ENCODE measurements at regions not wholly inside any gene's neighbourhood (a gene's known extent, or its start where the extent isn't known, plus 50 kb on each side); places are given as distances from the start of the nearest gene placed in this dataset.
A peak's percentile ranks its signal among the peaks of the same experiment; 100 is the strongest.

DNA sequence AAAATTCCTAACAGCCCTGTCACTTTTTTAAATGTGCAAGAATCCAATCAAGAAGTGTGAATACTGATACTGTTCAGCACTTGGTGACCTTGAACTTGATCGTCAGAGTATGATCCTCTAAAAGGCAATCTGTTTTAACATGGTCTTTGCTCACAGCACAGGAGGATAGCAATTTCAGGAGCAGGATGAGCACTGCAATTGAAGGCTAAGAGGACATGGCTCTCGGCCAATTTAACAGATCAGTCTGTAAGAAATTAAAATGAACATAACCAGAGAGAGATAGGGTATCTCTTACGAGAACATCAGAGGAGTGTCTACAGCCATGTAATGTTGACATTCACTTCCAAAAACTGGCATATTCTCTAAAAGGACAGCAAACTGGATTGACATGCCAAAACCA, 243.1 kb downstream of the LTN1 start:
- H3K27me3 ChIP-seq: no peaks in the 10 kb centered on the region
- no peak overlapping the region for H3K27ac ChIP-seq
- H3K9me3 ChIP-seq: no peaks in the 10 kb centered on the region
- DNase-seq: no peak
- WGBS, 2 donors (ENCODE audit: low coverage in 1 of 2): 85 to 100% methylated on average over 2 to 3 of the region's 3 CpGs
- no peak overlapping the region for H3K4me3 ChIP-seq
- intact Hi-C loops (cut with DNase I; ENCODE audit: low total_unique reads) (loop anchor here (10.0 kb wide), 1 partner anchor 235 kb away; no protein-coding TSS in a partner anchor), in situ Hi-C loops (cut with MboI; ENCODE audit: low pct_ligation_motif_present in 1 of 4, low pct_unique_long_range_greater_than_20kb in 1 of 4, low sequenced_read_pairs in 3 of 4) (loop anchor here (5.0 to 25.0 kb wide), 7 partner anchors 185 to 1897 kb away; no protein-coding TSS in a partner anchor)
- H3K4me1 ChIP-seq: peaks cover 0 to 13% (median 2%) of the 10 kb centered on the region in 4 donors
- H3K36me3 ChIP-seq: no peaks in the 10 kb centered on the region
- no peak for TF ChIP-seq EP300 (IDR thresholded peaks at IDR 0.05; ENCODE audit: low read depth)
- TF ChIP-seq CTCF (IDR thresholded peaks at IDR 0.05): no peak
- no peak for TF ChIP-seq POLR2A (IDR thresholded peaks at IDR 0.05)
- no peak for TF ChIP-seq POLR2AphosphoS5 (IDR thresholded peaks at IDR 0.05)

- in situ Hi-C loops (cut with MboI; ENCODE audit: low pct_ligation_motif_present in 1 of 4, low pct_unique_long_range_greater_than_20kb in 1 of 4, low sequenced_read_pairs in 3 of 4) (loop anchor here (5.0 to 25.0 kb wide), 7 partner anchors 187 to 1895 kb away; no protein-coding TSS in a partner anchor), intact Hi-C loops (cut with DNase I; ENCODE audit: low total_unique reads) (loop anchor here (10.0 kb wide), 1 partner anchor 233 kb away; no protein-coding TSS in a partner anchor)
- no peak for DNase-seq
- Histone ChIP-seq H3K27ac (no peak overlapping the region), H3K27me3 (no peaks in the 10 kb centered on the region), H3K4me3 (no peak overlapping the region), H3K36me3 (no peaks in the 10 kb centered on the region), H3K4me1 (peaks cover 0 to 9% (median 2%) of the 10 kb centered on the region in 4 donors), H3K9me3 (no peaks in the 10 kb centered on the region)
- TF ChIP-seq EP300 (IDR thresholded peaks at IDR 0.05; ENCODE audit: low read depth) (no peak), CTCF (IDR thresholded peaks at IDR 0.05) (no peak)
- WGBS, 2 donors (ENCODE audit: low coverage in 1 of 2): 74 to 80% methylated on average over 1 of the region's 1 CpG
These were observed 245.2 kb downstream of the LTN1 start for GRCh38 chr21:28747464-28747863.

GRCh38 chr21:28746166-28746565, 246.5 kb downstream of the LTN1 start:
- H3K9me3 ChIP-seq: no peaks in the 10 kb centered on the region
- no peaks in the 10 kb centered on the region for H3K27me3 ChIP-seq
- H3K4me3 ChIP-seq: no peak overlapping the region
- peaks cover 0 to 9% (median 2%) of the 10 kb centered on the region in 4 donors for H3K4me1 ChIP-seq
- no peak for DNase-seq
- intact Hi-C loops (cut with DNase I; ENCODE audit: low total_unique reads) (loop anchor here (10.0 kb wide), 1 partner anchor 231 kb away; no protein-coding TSS in a partner anchor), in situ Hi-C loops (cut with MboI; ENCODE audit: low pct_ligation_motif_present in 1 of 4, low pct_unique_long_range_greater_than_20kb in 1 of 4, low sequenced_read_pairs in 3 of 4) (loop anchor here (5.0 to 25.0 kb wide), 7 partner anchors 189 to 1894 kb away; no protein-coding TSS in a partner anchor)
- TF ChIP-seq POLR2AphosphoS5 (IDR thresholded peaks at IDR 0.05) (no peak), EP300 (IDR thresholded peaks at IDR 0.05; ENCODE audit: low read depth) (no peak), POLR2A (IDR thresholded peaks at IDR 0.05) (no peak), CTCF (IDR thresholded peaks at IDR 0.05) (no peak)
- no peak overlapping the region for H3K27ac ChIP-seq
- WGBS, 2 donors (ENCODE audit: low coverage in 1 of 2): 42 to 50% methylated on average over 4 of the region's 4 CpGs
- no peaks in the 10 kb centered on the region for H3K36me3 ChIP-seq

DNA sequence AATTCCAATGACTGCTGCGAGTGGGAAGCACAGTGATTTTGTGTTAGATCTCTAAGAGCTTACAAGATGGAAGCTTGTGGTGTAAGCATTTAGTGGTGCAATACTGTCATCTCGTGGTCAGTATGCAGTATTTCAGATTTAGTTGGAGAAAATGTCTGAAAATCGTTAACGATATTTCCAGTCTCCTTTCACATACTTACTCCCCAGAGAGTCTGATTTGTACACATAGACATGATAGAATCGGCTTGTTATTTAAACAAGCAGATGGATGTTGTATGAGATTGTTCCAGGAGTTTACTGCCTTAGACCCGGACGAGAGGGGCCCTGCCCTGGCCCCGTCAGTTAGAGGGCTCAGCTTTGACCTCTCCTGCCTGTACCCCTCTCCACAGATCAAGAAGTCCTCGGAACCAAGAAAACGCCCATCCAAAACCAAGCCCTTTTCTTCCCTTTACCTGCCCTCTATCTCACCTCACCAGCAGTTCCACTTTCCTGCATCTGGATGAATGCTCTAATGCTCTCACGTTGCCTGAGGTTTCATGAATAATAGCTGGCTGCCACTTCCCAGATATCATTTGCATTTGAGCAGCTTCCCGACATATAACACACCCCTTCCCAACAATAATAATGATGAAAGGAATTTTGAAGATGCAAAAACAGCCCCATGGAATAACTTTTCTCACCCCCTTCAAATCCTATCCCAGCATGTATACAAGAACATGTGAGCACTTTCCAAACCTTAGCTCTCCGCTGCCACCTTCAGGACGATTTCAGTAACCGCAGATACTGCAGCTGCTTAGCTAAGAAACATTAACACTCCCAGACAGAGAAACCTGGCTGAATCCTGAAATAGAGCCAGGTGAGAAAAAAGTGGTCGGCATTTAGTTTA, 247.3 kb downstream of the LTN1 start:
- TF ChIP-seq EP300 (IDR thresholded peaks at IDR 0.05; ENCODE audit: low read depth): no peak
- TF ChIP-seq CTCF (IDR thresholded peaks at IDR 0.05): peak; percentile 88 to 99 (median 93)
- Histone ChIP-seq H3K9me3 (no peaks in the 10 kb centered on the region), H3K27ac (peak overlapping the region; percentile 48 to 70 (median 62)), H3K4me1 (peaks cover 0 to 9% (median 2%) of the 10 kb centered on the region in 4 donors), H3K27me3 (no peaks in the 10 kb centered on the region), H3K36me3 (no peaks in the 10 kb centered on the region), H3K4me3 (peak overlapping the region; percentile 17 to 58 (median 36))
- in situ Hi-C loops (cut with MboI; ENCODE audit: low pct_ligation_motif_present in 1 of 4, low pct_unique_long_range_greater_than_20kb in 1 of 4, low sequenced_read_pairs in 3 of 4): loop anchor here (5.0 to 25.0 kb wide), 7 partner anchors 189 to 1893 kb away; no protein-coding TSS in a partner anchor
- intact Hi-C loops (cut with DNase I; ENCODE audit: low total_unique reads): loop anchor here (10.0 kb wide), 1 partner anchor 231 kb away; no protein-coding TSS in a partner anchor
- 5 to 10% methylated on average over 16 of the region's 16 CpGs for WGBS, 2 donors (ENCODE audit: low coverage in 1 of 2)
- peak; percentile 78 for DNase-seq

Measured in transverse colon (tissue), 4 donors.